ENCODE measurements at regions not wholly inside any gene's neighbourhood (a gene's known extent, or its start where the extent isn't known, plus 50 kb on each side); places are given as distances from the start of the nearest gene placed in this dataset.
"Not testable (repeated sequence)": the region's sequence is repeated elsewhere in the genome, so short reads cannot be mapped to it uniquely, and the experiment has no call there.

DNA sequence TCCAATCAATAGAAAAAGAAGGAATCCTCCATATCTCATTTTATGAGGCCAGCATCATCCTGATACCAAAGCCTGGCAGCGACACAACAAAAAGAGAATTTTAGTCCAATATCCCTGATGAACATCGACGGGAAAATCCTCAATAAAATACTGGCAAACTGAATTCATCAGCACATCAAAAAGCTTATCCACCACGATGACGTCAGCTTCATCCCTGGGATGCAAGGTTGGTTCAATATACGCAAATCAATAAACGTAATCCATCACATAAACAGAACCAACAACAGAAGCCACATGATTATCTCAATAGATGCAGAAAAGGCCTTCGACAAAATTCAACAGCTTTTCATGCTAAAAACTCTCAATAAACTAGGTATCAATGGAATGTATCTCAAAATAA lies 483.6 kb upstream of the CHRM3 start:
- not testable (repeated sequence) for H3K27me3 Mint-ChIP-seq

DNA sequence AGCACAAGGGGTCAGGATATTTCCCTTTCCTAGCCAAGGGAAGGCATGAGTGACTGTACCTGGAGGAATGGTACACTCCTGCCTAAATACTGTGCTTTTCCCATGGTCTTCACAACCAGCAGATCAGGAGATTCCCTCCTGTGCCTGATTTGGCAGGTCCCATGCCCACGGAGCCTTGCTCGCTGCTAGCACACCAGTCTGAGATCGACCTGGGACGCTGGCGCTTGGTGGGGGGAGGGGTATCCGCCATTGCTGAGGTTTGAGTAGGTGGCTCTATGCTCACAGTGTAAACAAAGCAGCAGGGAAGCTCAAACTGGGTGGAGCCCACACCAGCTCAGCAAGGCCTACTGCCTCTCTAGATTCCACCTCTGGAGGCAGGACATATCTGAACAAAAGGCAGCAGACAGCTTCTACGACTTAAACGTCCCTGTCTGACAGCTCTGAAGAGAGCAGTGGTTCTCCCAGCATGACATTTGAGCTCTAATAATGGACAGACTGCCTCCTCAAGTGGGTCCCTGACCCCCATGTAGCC lies 486.0 kb upstream of the CHRM3 start:
- Mint-ChIP-seq H3K9me3 (peaks cover 6% of the 10 kb centered on the region), H3K27me3 (no peaks in the 10 kb centered on the region), H3K4me1 (no peaks in the 10 kb centered on the region), H3K4me3 (no peak overlapping the region), H3K36me3 (no peaks in the 10 kb centered on the region), H3K27ac (no peak overlapping the region)

More for the DNA sequence above, 483.6 kb upstream of the CHRM3 start:
- not testable (repeated sequence) for H3K4me1 Mint-ChIP-seq, H3K9me3 Mint-ChIP-seq, H3K4me3 Mint-ChIP-seq, H3K27ac Mint-ChIP-seq, H3K36me3 Mint-ChIP-seq

DNA sequence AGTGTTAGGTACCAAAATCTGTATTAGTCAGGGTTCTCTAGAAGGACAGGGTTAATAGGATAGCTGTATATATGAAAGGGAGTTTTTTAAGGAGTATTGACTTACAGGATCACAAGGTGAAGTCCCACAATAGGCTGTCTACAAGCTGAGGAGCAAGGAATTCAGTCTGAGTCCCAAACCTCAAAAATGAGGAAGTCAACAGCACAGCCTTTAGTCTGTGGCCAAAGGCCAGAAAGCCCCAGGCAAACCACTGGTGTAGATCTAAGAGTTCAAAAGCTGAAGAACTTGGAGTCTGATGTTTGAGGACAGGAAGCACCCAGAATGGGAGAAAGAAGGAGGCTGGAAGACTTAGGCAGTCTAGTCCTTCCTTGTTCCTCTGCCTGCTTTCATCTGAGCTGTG lies 487.5 kb upstream of the CHRM3 start:
- H3K27ac Mint-ChIP-seq = no peak overlapping the region
- peaks cover 6% of the 10 kb centered on the region for H3K9me3 Mint-ChIP-seq
- H3K36me3 Mint-ChIP-seq = no peaks in the 10 kb centered on the region
- no peaks in the 10 kb centered on the region for H3K4me1 Mint-ChIP-seq
- H3K27me3 Mint-ChIP-seq = no peaks in the 10 kb centered on the region
- H3K4me3 Mint-ChIP-seq = no peak overlapping the region

GRCh38 chr1:238895911-238896310 lies 490.5 kb upstream of the CHRM3 start:
- no peaks in the 10 kb centered on the region for H3K36me3 Mint-ChIP-seq
- H3K27me3 Mint-ChIP-seq = no peaks in the 10 kb centered on the region
- no peaks in the 10 kb centered on the region for H3K4me1 Mint-ChIP-seq
- no peak overlapping the region for H3K4me3 Mint-ChIP-seq
- H3K9me3 Mint-ChIP-seq = peaks cover 6% of the 10 kb centered on the region
- no peak overlapping the region for H3K27ac Mint-ChIP-seq

GRCh38 chr1:238892612-238893011 lies 493.8 kb upstream of the CHRM3 start:
- Mint-ChIP-seq H3K27me3 (no peaks in the 10 kb centered on the region), H3K27ac (no peak overlapping the region), H3K9me3 (peaks cover 6% of the 10 kb centered on the region), H3K4me3 (no peak overlapping the region), H3K36me3 (no peaks in the 10 kb centered on the region), H3K4me1 (no peaks in the 10 kb centered on the region)

- no peaks in the 10 kb centered on the region for H3K27me3 Mint-ChIP-seq
- H3K27ac Mint-ChIP-seq = no peak overlapping the region
- no peaks in the 10 kb centered on the region for H3K36me3 Mint-ChIP-seq
- no peaks in the 10 kb centered on the region for H3K9me3 Mint-ChIP-seq
- no peak overlapping the region for H3K4me3 Mint-ChIP-seq
- H3K4me1 Mint-ChIP-seq = no peaks in the 10 kb centered on the region
Observed at GRCh38 chr1:238861342-238862066, 524.9 kb upstream of the CHRM3 start.

GRCh38 chr1:238833919-238834318 lies 552.4 kb upstream of the CHRM3 start:
- Mint-ChIP-seq H3K4me3 (no peak overlapping the region), H3K27me3 (no peaks in the 10 kb centered on the region), H3K9me3 (peaks cover 17% of the 10 kb centered on the region), H3K36me3 (no peaks in the 10 kb centered on the region), H3K4me1 (no peaks in the 10 kb centered on the region), H3K27ac (no peak overlapping the region)

- H3K27ac Mint-ChIP-seq = no peak overlapping the region
- no peaks in the 10 kb centered on the region for H3K4me1 Mint-ChIP-seq
- no peaks in the 10 kb centered on the region for H3K27me3 Mint-ChIP-seq
- H3K36me3 Mint-ChIP-seq = no peaks in the 10 kb centered on the region
- H3K4me3 Mint-ChIP-seq = no peak overlapping the region
- peaks cover 17% of the 10 kb centered on the region for H3K9me3 Mint-ChIP-seq
Observed at GRCh38 chr1:238832106-238832505, 554.3 kb upstream of the CHRM3 start.

- Mint-ChIP-seq H3K27ac (no peak overlapping the region), H3K27me3 (no peaks in the 10 kb centered on the region), H3K9me3 (peaks cover 17% of the 10 kb centered on the region), H3K4me1 (no peaks in the 10 kb centered on the region), H3K36me3 (no peaks in the 10 kb centered on the region), H3K4me3 (no peak overlapping the region)
Observed at GRCh38 chr1:238830036-238830611, 556.2 kb upstream of the CHRM3 start.

- no peak overlapping the region for H3K4me3 Mint-ChIP-seq
- H3K9me3 Mint-ChIP-seq = peaks cover 16% of the 10 kb centered on the region
- no peak overlapping the region for H3K27ac Mint-ChIP-seq
- H3K4me1 Mint-ChIP-seq = no peaks in the 10 kb centered on the region
- H3K36me3 Mint-ChIP-seq = no peaks in the 10 kb centered on the region
- no peaks in the 10 kb centered on the region for H3K27me3 Mint-ChIP-seq
Observed at GRCh38 chr1:238826891-238827290, 559.5 kb upstream of the CHRM3 start.

DNA sequence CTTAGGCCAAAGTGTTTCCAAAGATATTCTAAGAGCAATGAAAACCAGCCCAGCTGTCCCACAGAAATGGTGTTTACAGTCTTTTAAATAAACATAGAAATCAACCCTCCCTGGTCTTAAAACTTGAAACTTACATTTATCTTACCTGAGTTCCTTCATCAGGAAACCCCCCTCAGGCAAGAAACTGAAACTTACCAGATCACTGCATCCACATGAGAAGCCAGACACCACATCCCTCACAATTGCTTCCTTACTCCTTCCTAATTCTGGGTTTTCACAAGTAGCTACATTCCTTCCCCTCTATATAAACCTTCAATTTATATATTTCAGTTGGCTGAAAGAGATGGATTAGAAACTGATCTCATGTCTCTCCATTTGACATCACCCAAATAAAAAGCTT lies 563.0 kb upstream of the CHRM3 start:
- Mint-ChIP-seq H3K4me1 (no peaks in the 10 kb centered on the region), H3K27me3 (no peaks in the 10 kb centered on the region), H3K27ac (no peak overlapping the region), H3K36me3 (no peaks in the 10 kb centered on the region), H3K9me3 (peaks cover 12% of the 10 kb centered on the region), H3K4me3 (no peak overlapping the region)

DNA sequence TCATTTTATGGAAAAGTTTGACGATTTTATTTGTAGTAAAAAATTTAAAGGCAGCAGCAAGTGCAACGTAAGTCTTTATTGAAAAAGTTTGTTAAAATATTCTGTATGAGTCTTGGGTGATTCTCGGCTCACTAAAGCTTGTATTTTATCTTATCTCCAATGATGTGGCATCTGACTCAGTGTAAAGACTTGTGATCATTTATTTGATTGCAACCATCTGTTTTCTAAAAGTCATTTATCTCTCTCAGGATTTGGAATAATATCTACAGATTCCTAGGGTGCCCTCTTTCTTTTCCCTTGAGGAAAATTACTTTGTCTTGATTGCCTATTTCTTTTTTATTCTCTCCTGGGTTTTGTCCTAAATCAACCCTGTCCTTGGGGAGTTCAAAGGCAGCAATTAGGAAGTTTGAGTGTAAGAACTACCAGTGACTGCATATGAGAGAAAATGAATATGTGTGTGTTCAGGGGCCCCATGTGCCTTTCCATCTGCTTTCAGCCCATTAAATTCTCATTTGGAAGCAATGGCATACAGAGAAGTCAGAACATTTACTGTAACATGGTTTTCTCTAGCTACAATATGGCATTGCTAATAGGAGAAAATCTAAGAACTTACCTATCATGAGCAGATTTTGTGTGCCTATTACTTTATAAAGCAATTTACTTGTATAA lies 575.0 kb upstream of the CHRM3 start:
- Mint-ChIP-seq H3K36me3 (no peaks in the 10 kb centered on the region), H3K27ac (no peak overlapping the region), H3K27me3 (no peaks in the 10 kb centered on the region), H3K9me3 (no peaks in the 10 kb centered on the region), H3K4me3 (no peak overlapping the region), H3K4me1 (no peaks in the 10 kb centered on the region)

DNA sequence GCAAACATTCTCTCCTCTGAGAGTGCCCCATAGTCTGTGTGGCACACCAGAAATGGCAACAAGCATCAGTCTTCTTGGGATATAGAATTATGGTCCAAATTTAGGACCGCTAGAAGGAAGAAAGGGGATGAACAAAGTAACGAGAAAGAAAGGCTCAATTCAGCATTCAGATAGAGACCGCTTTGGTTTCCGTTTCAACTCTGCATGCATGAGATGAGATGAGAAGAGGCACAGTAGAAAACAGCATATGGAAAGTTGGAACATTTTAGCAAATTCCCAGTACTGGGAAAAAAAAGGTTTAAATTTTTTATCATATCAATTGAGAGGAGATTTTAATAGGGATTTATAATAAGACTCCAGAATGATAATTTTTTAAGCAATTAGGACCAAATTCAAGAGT lies 595.5 kb upstream of the CHRM3 start:
- Mint-ChIP-seq H3K9me3 (peaks cover 17% of the 10 kb centered on the region), H3K27me3 (no peaks in the 10 kb centered on the region), H3K4me3 (no peak overlapping the region), H3K27ac (no peak overlapping the region), H3K36me3 (no peaks in the 10 kb centered on the region), H3K4me1 (no peaks in the 10 kb centered on the region)

DNA sequence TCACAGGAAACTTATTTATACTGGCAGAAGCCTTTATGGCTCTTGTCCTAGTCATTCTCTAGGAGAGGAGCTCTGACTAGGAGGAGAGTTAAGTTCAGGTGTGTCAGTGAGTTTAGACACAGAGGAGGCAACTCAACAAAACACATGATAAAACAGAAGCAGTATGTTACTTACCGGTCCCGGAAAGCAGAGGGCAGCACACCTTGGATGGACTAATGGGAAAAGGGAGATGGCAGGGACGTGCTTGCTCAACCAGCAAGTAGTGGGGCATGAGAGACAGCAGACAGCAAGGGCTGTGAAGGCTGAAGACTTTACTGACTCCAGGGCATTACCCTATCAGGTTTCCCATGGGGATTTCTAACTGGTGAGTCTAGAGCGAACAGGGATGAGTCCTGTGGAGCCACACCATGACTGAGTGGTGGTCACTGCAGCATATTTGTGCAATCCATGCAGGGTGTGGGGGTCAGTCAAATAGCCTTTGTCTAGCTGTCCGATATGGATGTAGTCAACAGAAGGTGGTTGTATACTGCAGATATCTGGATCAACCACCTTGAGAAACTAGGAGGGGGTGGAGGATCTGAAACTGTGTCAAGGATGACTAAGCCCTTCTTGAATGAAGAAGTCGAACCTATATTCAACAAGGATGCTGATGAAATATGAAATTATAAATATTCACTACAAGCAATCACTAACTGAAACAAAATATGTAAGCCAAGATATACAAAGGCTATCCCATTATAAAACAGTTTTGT lies 596.3 kb upstream of the CHRM3 start:
- no peak overlapping the region for H3K27ac Mint-ChIP-seq
- H3K4me1 Mint-ChIP-seq = no peaks in the 10 kb centered on the region
- H3K4me3 Mint-ChIP-seq = no peak overlapping the region
- H3K36me3 Mint-ChIP-seq = no peaks in the 10 kb centered on the region
- H3K9me3 Mint-ChIP-seq = peaks cover 17% of the 10 kb centered on the region
- H3K27me3 Mint-ChIP-seq = no peaks in the 10 kb centered on the region

GRCh38 chr1:238787471-238787870 lies 598.9 kb upstream of the CHRM3 start:
- H3K9me3 Mint-ChIP-seq = peaks cover 12% of the 10 kb centered on the region
- no peaks in the 10 kb centered on the region for H3K4me1 Mint-ChIP-seq
- no peaks in the 10 kb centered on the region for H3K27me3 Mint-ChIP-seq
- no peaks in the 10 kb centered on the region for H3K36me3 Mint-ChIP-seq
- no peak overlapping the region for H3K4me3 Mint-ChIP-seq
- no peak overlapping the region for H3K27ac Mint-ChIP-seq

DNA sequence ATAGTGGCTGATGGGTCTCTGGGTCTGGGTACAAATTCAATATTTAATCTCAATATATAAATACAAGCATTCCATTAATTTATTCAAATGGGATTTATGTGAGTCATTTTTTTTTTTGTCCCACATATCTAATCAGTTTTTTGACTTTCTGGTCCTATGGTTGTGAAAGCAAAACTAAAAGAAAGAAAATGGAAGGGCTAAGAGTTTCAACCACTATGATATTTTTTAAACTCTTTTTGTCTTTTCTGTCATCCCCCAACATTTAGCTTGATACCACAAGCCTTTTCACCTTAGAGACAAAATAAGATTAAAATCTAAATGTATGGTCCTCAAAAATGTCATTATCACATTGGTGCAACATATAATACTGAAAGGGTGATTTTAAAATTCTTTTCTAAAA lies 602.7 kb upstream of the CHRM3 start:
- Mint-ChIP-seq H3K4me1 (no peaks in the 10 kb centered on the region), H3K27me3 (no peaks in the 10 kb centered on the region), H3K4me3 (no peak overlapping the region), H3K36me3 (no peaks in the 10 kb centered on the region), H3K27ac (no peak overlapping the region), H3K9me3 (peaks cover 10% of the 10 kb centered on the region)
